AG04449 (cell line): ENCODE measurements at regions not wholly inside any gene's neighbourhood (a gene's known extent, or its start where the extent isn't known, plus 50 kb on each side); places are given as distances from the start of the nearest gene placed in this dataset.

Experiments used
- CTCF ChIA-PET: fragments of 350-600 bp; formaldehyde crosslinking; extraction: SDS; loops from one replicate; lab custom pipeline; 2021; ENCODE audit warnings: antibody characterized with exemption; lab: Yijun Ruan, JAX
- POLR2A ChIA-PET: fragments of 400-600, 350-600 bp; formaldehyde crosslinking; extraction: SDS; loops from one replicate; lab custom pipeline; 2020; ENCODE audit warnings: antibody characterized with exemption, inconsistent platforms; lab: Yijun Ruan, JAX
- DNase-seq: peaks from one replicate; pipeline ENCODE4 v3.0.0-alpha.2; 2010; ENCODE audit warnings: low read depth, low spot score
- H3K4me3 ChIP-seq: 2 replicates; pipeline ENCODE4 v1.5.1; 2011; ENCODE audit warnings: low read depth, mild to moderate bottlenecking, control low read depth, low read length
- CTCF ChIP-seq: IDR thresholded peaks from one replicate; pipeline ENCODE4 v1.5.1; 2011; ENCODE audit warnings: mild to moderate bottlenecking, moderate library complexity, low read length, control low read depth, inconsistent platforms; ENCODE audit not compliant: insufficient read depth; ENCODE audit errors: missing control alignments

GRCh38 chr18:38571651-38572050, 1006.1 kb upstream of the CELF4 start:
- no peak for TF ChIP-seq CTCF
- H3K4me3 ChIP-seq, result no peak overlapping the region
- no peak for DNase-seq
- CTCF ChIA-PET, result no interaction called here
- POLR2A ChIA-PET, result no interaction called here

- no peak for DNase-seq
- CTCF ChIA-PET, result no interaction called here
- POLR2A ChIA-PET, result no interaction called here
- TF ChIP-seq CTCF, result no peak
- no peak overlapping the region for H3K4me3 ChIP-seq
Measured at GRCh38 chr18:38565513-38565912, 999.9 kb upstream of the CELF4 start.

- ChIA-PET CTCF (no interaction called here), POLR2A (no interaction called here)
- no peak overlapping the region for H3K4me3 ChIP-seq
- no peak for DNase-seq
- no peak for TF ChIP-seq CTCF
Measured at GRCh38 chr18:38563396-38563980, 997.9 kb upstream of the CELF4 start.

GRCh38 chr18:38557006-38557405, 991.4 kb upstream of the CELF4 start:
- POLR2A ChIA-PET, result no interaction called here
- CTCF ChIA-PET, result no interaction called here
- H3K4me3 ChIP-seq, result no peak overlapping the region
- DNase-seq, result no peak
- TF ChIP-seq CTCF, result no peak

- CTCF ChIA-PET, result no interaction called here
- no peak overlapping the region for H3K4me3 ChIP-seq
- TF ChIP-seq CTCF, result no peak
- DNase-seq, result no peak
- POLR2A ChIA-PET, result no interaction called here
Measured at GRCh38 chr18:38552732-38553321, 987.2 kb upstream of the CELF4 start.

- ChIA-PET POLR2A (no interaction called here), CTCF (no interaction called here)
- DNase-seq, result no peak
- TF ChIP-seq CTCF, result no peak
- no peak overlapping the region for H3K4me3 ChIP-seq
Measured at GRCh38 chr18:38551881-38552280, 986.3 kb upstream of the CELF4 start.
